GM12878 (cell line): ENCODE measurements at regions not wholly inside any gene's neighbourhood (a gene's known extent, or its start where the extent isn't known, plus 50 kb on each side); places are given as distances from the start of the nearest gene placed in this dataset.

Source experiments
- ATAC-seq: fragments of 200-7000 bp; cut with Tn5 transposase; 3 replicates; pipeline ENCODE4 v1.9.1; 2020; ENCODE audit warnings: mild to moderate bottlenecking, moderate library complexity
- BruUV-seq: library from RNA; stranded (reverse); fragments of 400-500 nt; replicated peaks from 2 replicates; lab custom pipeline; 2021; lab: Mats Ljungman, UMichigan
- CTCF ChIA-PET: fragments of 300-600 bp; sonication (Branson Sonifier 250); formaldehyde crosslinking; extraction: SDS; loops from one replicate; lab custom pipeline; 2021; ENCODE audit warnings: inconsistent platforms; lab: Yijun Ruan, JAX
- POLR2A ChIA-PET: fragments of 350-600 bp; formaldehyde crosslinking; extraction: SDS; loops from one replicate; lab custom pipeline; 2021; ENCODE audit warnings: inconsistent platforms; lab: Charles Lee
- RAD21 ChIA-PET: fragments of 300-600 bp; sonication (Branson Sonifier 250); formaldehyde crosslinking; loops from one replicate; lab custom pipeline; 2023; ENCODE audit warnings: antibody characterized with exemption; ENCODE audit not compliant: unreplicated experiment; lab: Charles Lee
- SMC1A ChIA-PET: fragments of 300-600 bp; sonication (Branson Sonifier 250); formaldehyde crosslinking; loops from one replicate; lab custom pipeline; 2023; ENCODE audit not compliant: unreplicated experiment, uncharacterized antibody; lab: Charles Lee
- DNase-seq: peaks from one replicate; pipeline ENCODE4 v3.0.0-alpha.2; 2011; ENCODE audit warnings: low read depth, low spot score
- FAIRE-seq: peaks from 3 replicates; lab custom pipeline; 2011; peaks lifted over from hg19 to GRCh38; lab: Jason Lieb, UNC
- H2AFZ ChIP-seq: 2 replicates; pipeline ENCODE4 v1.6.0; 2011; ENCODE audit warnings: low read depth, low read length, control low read depth; ENCODE audit not compliant: control insufficient read depth
- H3K27ac ChIP-seq: 2 replicates; pipeline ENCODE4 v1.5.1; 2011; ENCODE audit warnings: control low read depth; ENCODE audit not compliant: control insufficient read depth, insufficient read depth
- H3K27me3 ChIP-seq, 2 experiments: replicated peaks in 1 of 2; 2 replicates each; pipeline versions ENCODE4 v1.6.0 to v1.6.1; 2011; ENCODE audit warnings: low read length in 1 of 2; ENCODE audit not compliant: control insufficient read depth in 2 of 2, insufficient read depth in 2 of 2
- H3K36me3 ChIP-seq, 2 experiments: 2 replicates each; pipeline ENCODE4 v1.5.1; 2011; ENCODE audit warnings: low read length in 1 of 2; ENCODE audit not compliant: control insufficient read depth in 2 of 2, insufficient read depth in 2 of 2
- H3K4me1 ChIP-seq: 2 replicates; pipeline ENCODE4 v1.6.1; 2011; ENCODE audit warnings: mild to moderate bottlenecking, low read length, moderate library complexity, mixed read lengths; ENCODE audit not compliant: control insufficient read depth, insufficient read depth
- H3K4me2 ChIP-seq: 2 replicates; pipeline ENCODE4 v1.6.0; 2011; ENCODE audit warnings: control low read depth; ENCODE audit not compliant: control insufficient read depth, insufficient read depth
- H3K4me3 ChIP-seq: fragments of 200-600 bp; sonication (generic); 2 replicates; pipeline ENCODE4 v1.5.1; 2016
- H3K79me2 ChIP-seq: 2 replicates; pipeline ENCODE4 v1.6.0; 2011; ENCODE audit warnings: low read length; ENCODE audit not compliant: control insufficient read depth, insufficient read depth
- H3K9ac ChIP-seq: 2 replicates; pipeline ENCODE4 v1.8.0; 2011; ENCODE audit warnings: low read length, control low read depth, mixed read lengths; ENCODE audit not compliant: control insufficient read depth, insufficient read depth
- H3K9me3 ChIP-seq: replicated peaks from 3 replicates; pipeline ENCODE4 v1.5.1; 2011; ENCODE audit warnings: mild to moderate bottlenecking, low read length; ENCODE audit not compliant: control insufficient read depth, insufficient read depth
- H4K20me1 ChIP-seq: 2 replicates; pipeline ENCODE4 v1.6.0; 2011; ENCODE audit not compliant: control insufficient read depth, insufficient read depth
- BCL11A ChIP-seq: IDR thresholded peaks from 2 replicates; pipeline ENCODE4 v1.6.1; 2011; ENCODE audit warnings: low read depth, low read length
- FOS ChIP-seq: IDR thresholded peaks from 3 replicates; pipeline ENCODE4 v1.6.1; 2011; ENCODE audit warnings: borderline replicate concordance; ENCODE audit not compliant: insufficient read length; ENCODE audit errors: extremely low read depth
- KAT2A ChIP-seq: conservative IDR thresholded peaks from 2 replicates; pipeline ENCODE4 v1.6.1; 2011; ENCODE audit warnings: low read depth, low read length; ENCODE audit not compliant: control insufficient read depth
- LARP7 ChIP-seq: fragments of 450-650 bp; IDR thresholded peaks from 2 replicates; pipeline ENCODE4 v1.6.1; 2017; ENCODE audit warnings: mild to moderate bottlenecking
- MTA2 ChIP-seq: fragments of 450-650 bp; IDR thresholded peaks from 2 replicates; pipeline ENCODE4 v1.6.1; 2016; ENCODE audit warnings: low read depth, mild to moderate bottlenecking, moderate library complexity
- POU2F2 ChIP-seq: IDR thresholded peaks from 3 replicates; pipeline ENCODE4 v1.6.1; 2011; ENCODE audit warnings: low read depth, mild to moderate bottlenecking, low read length, borderline replicate concordance
- YBX1 ChIP-seq: fragments of 450-650 bp; IDR thresholded peaks from 2 replicates; pipeline ENCODE4 v1.6.1; 2016; ENCODE audit warnings: antibody characterized with exemption
- YY1 ChIP-seq: IDR thresholded peaks from 2 replicates; pipeline ENCODE4 v1.6.1; 2011; ENCODE audit warnings: low read depth, mild to moderate bottlenecking, low read length
- WGBS: methylation state at CpG from one replicate; pipeline ENCODE4 v1.1.6; 2016; ENCODE audit warnings: low lambda C conversion rate; ENCODE audit not compliant: insufficient replicate concordance, insufficient coverage; ENCODE audit errors: missing lambda C conversion rate; 5-methylcytosine and 5-hydroxymethylcytosine counted together
- in situ Hi-C: fragments of 300-500 bp; cut with MboI; formaldehyde crosslinking; loops from 9 replicates; pipeline ENCODE4 v1.14.3; 2018; ENCODE audit warnings: mixed read lengths
- intact Hi-C: fragments of 100-400 bp; cut with micrococcal nuclease; formaldehyde crosslinking; loops from one replicate; pipeline ENCODE4 v1.14.2; 2022; ENCODE audit not compliant: unreplicated experiment
- TF ChIP-seq, protein P1 (sequence below): IDR thresholded peaks from 2 replicates; pipeline ENCODE4 v1.6.1; 2012; ENCODE audit warnings: mild to moderate bottlenecking, low read depth, low read length
- TF ChIP-seq, protein P2 (sequence below): fragments of 450-650 bp; formaldehyde crosslinking; IDR thresholded peaks from 2 replicates; pipeline ENCODE4 v1.4.0; 2022; ENCODE audit warnings: mild to moderate bottlenecking, moderate library complexity
- TF ChIP-seq, protein P3 (sequence below): IDR thresholded peaks from 2 replicates; pipeline ENCODE4 v1.6.1; 2011; ENCODE audit warnings: borderline replicate concordance, low read depth, mild to moderate bottlenecking, moderate library complexity, mixed read lengths, low read length; ENCODE audit not compliant: insufficient read depth; ENCODE audit errors: extremely low read length

DNA sequence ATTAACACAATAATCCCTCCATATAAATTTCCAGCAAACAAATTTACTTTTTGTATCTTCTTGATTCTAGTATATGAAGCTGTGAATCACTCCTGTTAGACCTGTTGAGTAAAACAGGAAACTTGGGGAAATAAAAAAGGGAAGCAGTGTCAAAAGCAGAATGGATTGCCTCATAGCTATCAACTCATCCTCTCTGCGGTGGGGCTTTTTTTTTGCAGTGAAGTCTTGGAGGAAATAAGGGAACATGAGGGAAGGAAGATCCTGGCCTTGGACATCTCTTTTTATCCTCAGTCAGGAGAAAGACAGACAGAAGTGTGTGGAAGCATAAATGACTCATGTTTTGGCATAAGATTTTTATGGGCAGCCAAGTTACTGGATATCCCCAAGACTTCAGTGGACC, 332.5 kb downstream of the TFAP2A start (continued):
- TF ChIP-seq, protein P1, sequence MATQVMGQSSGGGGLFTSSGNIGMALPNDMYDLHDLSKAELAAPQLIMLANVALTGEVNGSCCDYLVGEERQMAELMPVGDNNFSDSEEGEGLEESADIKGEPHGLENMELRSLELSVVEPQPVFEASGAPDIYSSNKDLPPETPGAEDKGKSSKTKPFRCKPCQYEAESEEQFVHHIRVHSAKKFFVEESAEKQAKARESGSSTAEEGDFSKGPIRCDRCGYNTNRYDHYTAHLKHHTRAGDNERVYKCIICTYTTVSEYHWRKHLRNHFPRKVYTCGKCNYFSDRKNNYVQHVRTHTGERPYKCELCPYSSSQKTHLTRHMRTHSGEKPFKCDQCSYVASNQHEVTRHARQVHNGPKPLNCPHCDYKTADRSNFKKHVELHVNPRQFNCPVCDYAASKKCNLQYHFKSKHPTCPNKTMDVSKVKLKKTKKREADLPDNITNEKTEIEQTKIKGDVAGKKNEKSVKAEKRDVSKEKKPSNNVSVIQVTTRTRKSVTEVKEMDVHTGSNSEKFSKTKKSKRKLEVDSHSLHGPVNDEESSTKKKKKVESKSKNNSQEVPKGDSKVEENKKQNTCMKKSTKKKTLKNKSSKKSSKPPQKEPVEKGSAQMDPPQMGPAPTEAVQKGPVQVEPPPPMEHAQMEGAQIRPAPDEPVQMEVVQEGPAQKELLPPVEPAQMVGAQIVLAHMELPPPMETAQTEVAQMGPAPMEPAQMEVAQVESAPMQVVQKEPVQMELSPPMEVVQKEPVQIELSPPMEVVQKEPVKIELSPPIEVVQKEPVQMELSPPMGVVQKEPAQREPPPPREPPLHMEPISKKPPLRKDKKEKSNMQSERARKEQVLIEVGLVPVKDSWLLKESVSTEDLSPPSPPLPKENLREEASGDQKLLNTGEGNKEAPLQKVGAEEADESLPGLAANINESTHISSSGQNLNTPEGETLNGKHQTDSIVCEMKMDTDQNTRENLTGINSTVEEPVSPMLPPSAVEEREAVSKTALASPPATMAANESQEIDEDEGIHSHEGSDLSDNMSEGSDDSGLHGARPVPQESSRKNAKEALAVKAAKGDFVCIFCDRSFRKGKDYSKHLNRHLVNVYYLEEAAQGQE: no peak
- no peak for TF ChIP-seq LARP7

DNA sequence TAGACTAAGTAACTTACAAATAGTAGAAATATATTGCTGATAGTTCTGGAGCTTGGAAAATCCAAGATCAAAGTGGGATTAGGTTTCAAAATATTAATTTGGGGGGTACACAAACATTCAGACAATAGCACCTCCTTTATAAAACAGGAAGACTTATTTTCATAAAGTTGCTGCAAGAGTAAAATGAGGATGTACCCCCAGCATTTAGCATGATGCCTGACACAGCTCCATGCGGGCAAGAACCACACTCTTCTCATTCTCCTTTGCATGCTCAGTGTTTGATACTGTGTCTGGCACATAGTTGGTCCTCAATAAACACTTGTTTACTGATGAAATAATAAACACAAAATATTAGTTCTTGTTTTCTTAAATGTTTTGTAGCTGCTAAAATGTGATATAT, 332.9 kb downstream of the TFAP2A start:
- H3K27ac ChIP-seq: no peak overlapping the region
- no TSS peak for BruUV-seq
- WGBS: 0% methylated on average over 1 of the region's 1 CpG
- H3K4me3 ChIP-seq: no peak overlapping the region
- ChIA-PET RAD21 (no interaction called here), CTCF (no interaction called here), POLR2A (no interaction called here), SMC1A (interaction anchor here (0.7 to 1.2 kb wide), 2 partner anchors 144 to 348 kb away, joined by 3 read pairs; no protein-coding TSS in a partner anchor)
- FAIRE-seq: no peak
- intact Hi-C loops: no loop called here
- no peak for ATAC-seq
- no peaks in the 10 kb centered on the region for H3K4me1 ChIP-seq
- no peaks in the 10 kb centered on the region for H3K9me3 ChIP-seq
- no peak overlapping the region for H3K4me2 ChIP-seq
- no peak overlapping the region for H3K9ac ChIP-seq
- H4K20me1 ChIP-seq: no peaks in the 10 kb centered on the region
- H3K79me2 ChIP-seq: no peaks in the 10 kb centered on the region
- no peak overlapping the region for H2AFZ ChIP-seq
- no peaks in the 10 kb centered on the region for H3K27me3 ChIP-seq
- H3K36me3 ChIP-seq: no peaks in the 10 kb centered on the region
- in situ Hi-C loops: no loop called here
- DNase-seq: no peak
- TF ChIP-seq POU2F2 (no peak), YBX1 (no peak), YY1 (no peak), BCL11A (no peak), FOS (no peak), MTA2 (no peak), KAT2A (no peak)
- TF ChIP-seq, protein P2, sequence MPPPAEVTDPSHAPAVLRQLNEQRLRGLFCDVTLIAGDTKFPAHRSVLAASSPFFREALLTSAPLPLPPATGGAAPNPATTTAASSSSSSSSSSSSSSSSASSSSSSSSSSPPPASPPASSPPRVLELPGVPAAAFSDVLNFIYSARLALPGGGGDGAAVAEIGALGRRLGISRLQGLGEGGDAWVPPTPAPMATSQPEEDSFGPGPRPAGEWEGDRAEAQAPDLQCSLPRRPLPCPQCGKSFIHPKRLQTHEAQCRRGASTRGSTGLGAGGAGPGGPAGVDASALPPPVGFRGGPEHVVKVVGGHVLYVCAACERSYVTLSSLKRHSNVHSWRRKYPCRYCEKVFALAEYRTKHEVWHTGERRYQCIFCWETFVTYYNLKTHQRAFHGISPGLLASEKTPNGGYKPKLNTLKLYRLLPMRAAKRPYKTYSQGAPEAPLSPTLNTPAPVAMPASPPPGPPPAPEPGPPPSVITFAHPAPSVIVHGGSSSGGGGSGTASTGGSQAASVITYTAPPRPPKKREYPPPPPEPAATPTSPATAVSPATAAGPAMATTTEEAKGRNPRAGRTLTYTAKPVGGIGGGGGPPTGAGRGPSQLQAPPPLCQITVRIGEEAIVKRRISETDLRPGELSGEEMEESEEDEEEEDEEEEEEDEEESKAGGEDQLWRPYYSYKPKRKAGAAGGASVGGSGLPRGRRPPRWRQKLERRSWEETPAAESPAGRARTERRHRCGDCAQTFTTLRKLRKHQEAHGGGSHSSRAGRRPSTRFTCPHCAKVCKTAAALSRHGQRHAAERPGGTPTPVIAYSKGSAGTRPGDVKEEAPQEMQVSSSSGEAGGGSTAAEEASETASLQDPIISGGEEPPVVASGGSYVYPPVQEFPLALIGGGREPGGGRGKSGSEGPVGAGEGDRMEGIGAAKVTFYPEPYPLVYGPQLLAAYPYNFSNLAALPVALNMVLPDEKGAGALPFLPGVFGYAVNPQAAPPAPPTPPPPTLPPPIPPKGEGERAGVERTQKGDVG (CRISPR knock-in tag): no peak
- TF ChIP-seq, protein P3, sequence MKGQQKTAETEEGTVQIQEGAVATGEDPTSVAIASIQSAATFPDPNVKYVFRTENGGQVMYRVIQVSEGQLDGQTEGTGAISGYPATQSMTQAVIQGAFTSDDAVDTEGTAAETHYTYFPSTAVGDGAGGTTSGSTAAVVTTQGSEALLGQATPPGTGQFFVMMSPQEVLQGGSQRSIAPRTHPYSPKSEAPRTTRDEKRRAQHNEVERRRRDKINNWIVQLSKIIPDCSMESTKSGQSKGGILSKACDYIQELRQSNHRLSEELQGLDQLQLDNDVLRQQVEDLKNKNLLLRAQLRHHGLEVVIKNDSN: no peak
